K562 (cell line): ENCODE measurements at regions not wholly inside any gene's neighbourhood (a gene's known extent, or its start where the extent isn't known, plus 50 kb on each side); places are given as distances from the start of the nearest gene placed in this dataset.
A peak's percentile ranks its signal among the peaks of the same experiment; 100 is the strongest.

Experiments used
- ARID4B ChIP-seq: sonication (generic); formaldehyde crosslinking; IDR thresholded peaks from 2 replicates; pipeline ENCODE4 v1.8.0; 2022; ENCODE audit warnings: mild to moderate bottlenecking, missing genetic modification reagents
- CHAMP1 ChIP-seq: fragments of 450-650 bp; IDR thresholded peaks from 2 replicates; pipeline ENCODE4 v1.6.1; 2016; ENCODE audit warnings: mild to moderate bottlenecking
- CXXC5 ChIP-seq: fragments of 250-450 bp; sonication (Bioruptor Pico); IDR thresholded peaks from 2 replicates; pipeline ENCODE4 v1.8.0; 2022; ENCODE audit warnings: inconsistent platforms, mild to moderate bottlenecking, moderate library complexity
- HDAC1 ChIP-seq, 2 experiments: fragments of 450-650 bp; IDR thresholded peaks; 2 replicates each; pipeline ENCODE4 v1.6.1; 2016 to 2017; ENCODE audit warnings: inconsistent platforms in 1 of 2, mild to moderate bottlenecking in 1 of 2, moderate library complexity in 1 of 2
- HDGF ChIP-seq: fragments of 450-650 bp; IDR thresholded peaks from 2 replicates; pipeline ENCODE4 v1.6.1; 2016
- HINFP ChIP-seq: fragments of 450-650 bp; conservative IDR thresholded peaks from 2 replicates; pipeline ENCODE4 v1.6.1; 2016; ENCODE audit warnings: missing genetic modification characterization, low read depth, mild to moderate bottlenecking, control low read depth, missing compliant biosample characterization
- MAFF ChIP-seq: IDR thresholded peaks from 2 replicates; pipeline ENCODE4 v1.6.1; 2012; ENCODE audit warnings: low read length, improper control_type of control experiment
- MBD1 ChIP-seq: fragments of 250-450 bp; sonication (Bioruptor Pico); IDR thresholded peaks from 2 replicates; pipeline ENCODE4 v1.8.0; 2022; ENCODE audit warnings: inconsistent platforms
- MTA1 ChIP-seq: fragments of 450-650 bp; IDR thresholded peaks from 2 replicates; pipeline ENCODE4 v1.6.1; 2017; ENCODE audit warnings: borderline replicate concordance
- POLR2B ChIP-seq: fragments of 450-650 bp; IDR thresholded peaks from 2 replicates; pipeline ENCODE4 v1.6.1; 2018; ENCODE audit warnings: low read depth; ENCODE audit not compliant: partially characterized antibody
- SAP30 ChIP-seq: fragments of 200-600 bp; sonication (generic); IDR thresholded peaks from 2 replicates; pipeline ENCODE4 v1.6.1; 2012; ENCODE audit warnings: borderline replicate concordance, low read depth, mild to moderate bottlenecking, moderate library complexity, low read length, control low read depth, inconsistent platforms; ENCODE audit not compliant: insufficient read depth, poor library complexity, severe bottlenecking
- ZNF175 ChIP-seq: fragments of 200-800 bp; sonication (Bioruptor generic); IDR thresholded peaks from 2 replicates; pipeline ENCODE4 v1.6.1; 2016; ENCODE audit warnings: low read depth, mild to moderate bottlenecking, missing genetic modification characterization, missing compliant biosample characterization
- ZNF3 ChIP-seq: fragments of 250-450 bp; sonication (Bioruptor Pico); IDR thresholded peaks from 2 replicates; pipeline ENCODE4 v1.5.0; 2021; ENCODE audit warnings: mild to moderate bottlenecking, moderate library complexity
- ZNF395 ChIP-seq: fragments of 200-800 bp; sonication (Bioruptor generic); IDR thresholded peaks from 2 replicates; pipeline ENCODE4 v1.6.1; 2017; ENCODE audit warnings: missing genetic modification characterization, missing compliant biosample characterization
- ZNF584 ChIP-seq: fragments of 200-800 bp; sonication (Bioruptor generic); IDR thresholded peaks from 2 replicates; pipeline ENCODE4 v1.6.1; 2016; ENCODE audit warnings: low read depth, mild to moderate bottlenecking, missing genetic modification characterization, missing compliant biosample characterization
- ZNF589 ChIP-seq: fragments of 200-800 bp; sonication (Bioruptor generic); IDR thresholded peaks from 2 replicates; pipeline ENCODE4 v1.6.1; 2016; ENCODE audit warnings: low read depth, missing genetic modification characterization, missing compliant biosample characterization

- no peak for TF ChIP-seq MBD1 (CRISPR knock-in tag)
- TF ChIP-seq CXXC5: peak; percentile 54
- TF ChIP-seq ZNF395: no peak
- peak; percentile 46; the same call in 1 of the 2 replicates for TF ChIP-seq HINFP (tag)
- TF ChIP-seq CHAMP1: peak; percentile 58; the same call in 1 of the 2 replicates
- peak; percentile 79 for TF ChIP-seq SAP30
- TF ChIP-seq MTA1: no peak
- peak in 1 of 2 experiments; percentile 68; a peak in 2 of 4 replicates for TF ChIP-seq HDAC1 (IDR thresholded peaks at IDR 0.05)
- 0 out of 2 replicates have a peak, but pooled peaks have one; percentile 25 for TF ChIP-seq ZNF175 (CRISPR knock-in tag)
- no peak for TF ChIP-seq POLR2B
- TF ChIP-seq ZNF589: peak; percentile 37; the same call in 1 of the 2 replicates
- no peak for TF ChIP-seq ZNF3 (CRISPR knock-in tag)
- no peak for TF ChIP-seq HDGF
- TF ChIP-seq MAFF: no peak
- peak; percentile 73; the same call in 1 of the 2 replicates for TF ChIP-seq ZNF584 (CRISPR knock-in tag)
- TF ChIP-seq ARID4B: peak; percentile 87
Observed at GRCh38 chr11:119493712-119494111, 70.7 kb upstream of the THY1 start (continued).
